Transverse colon (tissue), 3 donors: ENCODE measurements at regions not wholly inside any gene's neighbourhood (a gene's known extent, or its start where the extent isn't known, plus 50 kb on each side); places are given as distances from the start of the nearest gene placed in this dataset.

Experiments
- POLR2A ChIP-seq: fragments of 450-650 bp; IDR thresholded peaks from one replicate; pipeline ENCODE4 v1.6.1; 2016; ENCODE audit warnings: antibody characterized with exemption, mild to moderate bottlenecking, moderate library complexity
- TF ChIP-seq, protein P1 (sequence below), 5 experiments: fragments of 200-600 bp in 3 of 5; fragments of 450-650 bp in 2 of 5; sonication (generic) in 3 of 5; IDR thresholded peaks; 1 replicate in 2 of 5; 2 replicates in 3 of 5; pipeline ENCODE4 v1.5.1; 2016 to 2017; ENCODE audit warnings: antibody characterized with exemption in 5 of 5, inconsistent platforms in 3 of 5, mild to moderate bottlenecking in 2 of 5, moderate library complexity in 1 of 5

DNA sequence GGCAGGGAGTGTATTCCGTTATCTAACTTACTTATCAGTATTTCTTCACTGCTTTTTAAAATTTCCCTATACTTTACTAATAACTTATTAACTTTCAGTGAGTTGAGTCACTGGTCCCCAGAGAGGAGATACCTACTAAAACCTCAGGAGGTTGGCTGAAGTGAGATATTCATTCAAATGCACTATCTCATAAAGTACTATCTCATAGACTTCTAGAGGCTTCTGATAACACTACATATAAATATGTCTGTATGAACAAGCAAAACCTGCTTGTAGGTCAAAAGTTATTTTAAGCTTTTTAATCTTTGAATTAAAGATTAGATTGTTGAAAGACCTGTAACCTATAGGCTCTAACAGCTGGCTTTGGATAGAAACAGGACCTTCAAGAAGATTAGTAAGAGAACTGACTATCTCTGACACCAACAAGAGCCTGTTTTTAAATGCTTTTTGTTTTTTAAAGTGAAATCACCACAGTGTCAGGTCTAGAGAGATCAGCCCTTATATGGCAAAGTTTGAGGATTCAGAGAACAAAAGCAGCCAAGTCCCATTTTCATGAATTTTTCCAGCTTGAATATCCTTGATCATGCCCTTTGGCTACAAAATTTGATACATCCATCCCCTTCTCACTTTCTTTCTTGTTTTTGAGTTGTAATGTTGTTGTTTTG is 242.2 kb downstream of the ARL4A start:
- TF ChIP-seq POLR2A = no peak
- TF ChIP-seq, protein P1, sequence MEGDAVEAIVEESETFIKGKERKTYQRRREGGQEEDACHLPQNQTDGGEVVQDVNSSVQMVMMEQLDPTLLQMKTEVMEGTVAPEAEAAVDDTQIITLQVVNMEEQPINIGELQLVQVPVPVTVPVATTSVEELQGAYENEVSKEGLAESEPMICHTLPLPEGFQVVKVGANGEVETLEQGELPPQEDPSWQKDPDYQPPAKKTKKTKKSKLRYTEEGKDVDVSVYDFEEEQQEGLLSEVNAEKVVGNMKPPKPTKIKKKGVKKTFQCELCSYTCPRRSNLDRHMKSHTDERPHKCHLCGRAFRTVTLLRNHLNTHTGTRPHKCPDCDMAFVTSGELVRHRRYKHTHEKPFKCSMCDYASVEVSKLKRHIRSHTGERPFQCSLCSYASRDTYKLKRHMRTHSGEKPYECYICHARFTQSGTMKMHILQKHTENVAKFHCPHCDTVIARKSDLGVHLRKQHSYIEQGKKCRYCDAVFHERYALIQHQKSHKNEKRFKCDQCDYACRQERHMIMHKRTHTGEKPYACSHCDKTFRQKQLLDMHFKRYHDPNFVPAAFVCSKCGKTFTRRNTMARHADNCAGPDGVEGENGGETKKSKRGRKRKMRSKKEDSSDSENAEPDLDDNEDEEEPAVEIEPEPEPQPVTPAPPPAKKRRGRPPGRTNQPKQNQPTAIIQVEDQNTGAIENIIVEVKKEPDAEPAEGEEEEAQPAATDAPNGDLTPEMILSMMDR (IDR thresholded peaks at IDR 0.05) = no peak
